ENCODE measurements at regions not wholly inside any gene's neighbourhood (a gene's known extent, or its start where the extent isn't known, plus 50 kb on each side); places are given as distances from the start of the nearest gene placed in this dataset.

- H3K4me3 ChIP-seq (ENCODE audit: low read depth, low read length): no peak overlapping the region
- no peak for TF ChIP-seq CTCF (IDR thresholded peaks at IDR 0.05; ENCODE audit: insufficient read depth, low read length, poor library complexity, severe bottlenecking)
- no peak for DNase-seq (ENCODE audit: low read depth)
- H3K36me3 ChIP-seq (ENCODE audit: control insufficient read depth, insufficient read depth, low read length): no peaks in the 10 kb centered on the region
- no peaks in the 10 kb centered on the region for H3K27me3 ChIP-seq (ENCODE audit: control insufficient read depth, insufficient read depth, low read length)
Observed at GRCh38 chr10:130998046-130998435, 313.5 kb downstream of the TCERG1L start.

- no peaks in the 10 kb centered on the region for H3K36me3 ChIP-seq (ENCODE audit: control insufficient read depth, insufficient read depth, low read length)
- DNase-seq (ENCODE audit: low read depth): no peak
- TF ChIP-seq CTCF (IDR thresholded peaks at IDR 0.05; ENCODE audit: insufficient read depth, low read length, poor library complexity, severe bottlenecking): no peak
- H3K4me3 ChIP-seq (ENCODE audit: low read depth, low read length): no peak overlapping the region
- no peaks in the 10 kb centered on the region for H3K27me3 ChIP-seq (ENCODE audit: control insufficient read depth, insufficient read depth, low read length)
Observed at GRCh38 chr10:130998642-130999041, 312.9 kb downstream of the TCERG1L start.

GRCh38 chr10:130999376-131000202 lies 311.9 kb downstream of the TCERG1L start:
- no peak for TF ChIP-seq CTCF (IDR thresholded peaks at IDR 0.05; ENCODE audit: insufficient read depth, low read length, poor library complexity, severe bottlenecking)
- Histone ChIP-seq H3K4me3 (ENCODE audit: low read depth, low read length) (no peak overlapping the region), H3K27me3 (ENCODE audit: control insufficient read depth, insufficient read depth, low read length) (no peaks in the 10 kb centered on the region), H3K36me3 (ENCODE audit: control insufficient read depth, insufficient read depth, low read length) (no peaks in the 10 kb centered on the region)
- no peak for DNase-seq (ENCODE audit: low read depth)

GRCh38 chr10:131000244-131000643 lies 311.3 kb downstream of the TCERG1L start:
- TF ChIP-seq CTCF (IDR thresholded peaks at IDR 0.05; ENCODE audit: insufficient read depth, low read length, poor library complexity, severe bottlenecking): no peak
- Histone ChIP-seq H3K4me3 (ENCODE audit: low read depth, low read length) (no peak overlapping the region), H3K36me3 (ENCODE audit: control insufficient read depth, insufficient read depth, low read length) (no peaks in the 10 kb centered on the region), H3K27me3 (ENCODE audit: control insufficient read depth, insufficient read depth, low read length) (no peaks in the 10 kb centered on the region)
- DNase-seq (ENCODE audit: low read depth): no peak

- Histone ChIP-seq H3K27me3 (ENCODE audit: control insufficient read depth, insufficient read depth, low read length) (no peaks in the 10 kb centered on the region), H3K36me3 (ENCODE audit: control insufficient read depth, insufficient read depth, low read length) (no peaks in the 10 kb centered on the region), H3K4me3 (ENCODE audit: low read depth, low read length) (no peak overlapping the region)
- DNase-seq (ENCODE audit: low read depth): no peak
- no peak for TF ChIP-seq CTCF (IDR thresholded peaks at IDR 0.05; ENCODE audit: insufficient read depth, low read length, poor library complexity, severe bottlenecking)
Observed at GRCh38 chr10:131000743-131001142, 310.8 kb downstream of the TCERG1L start.

- no peaks in the 10 kb centered on the region for H3K27me3 ChIP-seq (ENCODE audit: control insufficient read depth, insufficient read depth, low read length)
- DNase-seq (ENCODE audit: low read depth): no peak
- H3K4me3 ChIP-seq (ENCODE audit: low read depth, low read length): no peak overlapping the region
- no peaks in the 10 kb centered on the region for H3K36me3 ChIP-seq (ENCODE audit: control insufficient read depth, insufficient read depth, low read length)
- no peak for TF ChIP-seq CTCF (IDR thresholded peaks at IDR 0.05; ENCODE audit: insufficient read depth, low read length, poor library complexity, severe bottlenecking)
Observed at GRCh38 chr10:131001438-131001837, 310.1 kb downstream of the TCERG1L start.
